GM19239 (cell line): ENCODE measurements at regions not wholly inside any gene's neighbourhood (a gene's known extent, or its start where the extent isn't known, plus 50 kb on each side); places are given as distances from the start of the nearest gene placed in this dataset.

Source experiments
- DNase-seq: peaks from one replicate; pipeline ENCODE4 v3.0.0; 2011; ENCODE audit warnings: low spot score; ENCODE audit not compliant: insufficient read length
- FAIRE-seq: peaks from 2 replicates; lab custom pipeline; 2011; peaks lifted over from hg19 to GRCh38; lab: Jason Lieb, UNC

- DNase-seq (no peak), FAIRE-seq (no peak)
Observed at GRCh38 chr2:120424274-120424796, 78.4 kb downstream of the INHBB start.

GRCh38 chr2:120425014-120425413 is 79.1 kb downstream of the INHBB start:
- no peak for DNase-seq

DNA sequence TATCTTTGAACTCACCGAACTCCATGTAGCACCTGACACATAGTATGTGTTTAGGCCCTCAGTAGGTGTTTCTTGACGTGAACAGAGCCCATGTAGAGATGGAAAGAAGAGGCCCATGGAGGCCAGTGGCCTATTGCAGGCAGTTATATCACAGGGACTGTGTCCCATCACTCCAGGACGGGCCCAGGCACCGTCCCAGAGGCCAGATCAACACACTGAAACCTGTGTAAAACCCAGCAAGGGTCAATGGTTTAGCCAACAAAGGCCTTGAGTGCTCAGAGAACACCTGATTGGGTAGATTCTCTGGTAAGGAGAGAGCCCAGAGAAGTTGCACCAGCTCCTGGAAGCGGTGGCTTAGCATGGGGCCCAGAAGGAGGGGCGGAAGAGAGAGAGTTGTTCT is 82.8 kb downstream of the INHBB start:
- DNase-seq (no peak), FAIRE-seq (no peak)

More at GRCh38 chr2:120425014-120425413, 79.1 kb downstream of the INHBB start:
- FAIRE-seq = no peak

DNA sequence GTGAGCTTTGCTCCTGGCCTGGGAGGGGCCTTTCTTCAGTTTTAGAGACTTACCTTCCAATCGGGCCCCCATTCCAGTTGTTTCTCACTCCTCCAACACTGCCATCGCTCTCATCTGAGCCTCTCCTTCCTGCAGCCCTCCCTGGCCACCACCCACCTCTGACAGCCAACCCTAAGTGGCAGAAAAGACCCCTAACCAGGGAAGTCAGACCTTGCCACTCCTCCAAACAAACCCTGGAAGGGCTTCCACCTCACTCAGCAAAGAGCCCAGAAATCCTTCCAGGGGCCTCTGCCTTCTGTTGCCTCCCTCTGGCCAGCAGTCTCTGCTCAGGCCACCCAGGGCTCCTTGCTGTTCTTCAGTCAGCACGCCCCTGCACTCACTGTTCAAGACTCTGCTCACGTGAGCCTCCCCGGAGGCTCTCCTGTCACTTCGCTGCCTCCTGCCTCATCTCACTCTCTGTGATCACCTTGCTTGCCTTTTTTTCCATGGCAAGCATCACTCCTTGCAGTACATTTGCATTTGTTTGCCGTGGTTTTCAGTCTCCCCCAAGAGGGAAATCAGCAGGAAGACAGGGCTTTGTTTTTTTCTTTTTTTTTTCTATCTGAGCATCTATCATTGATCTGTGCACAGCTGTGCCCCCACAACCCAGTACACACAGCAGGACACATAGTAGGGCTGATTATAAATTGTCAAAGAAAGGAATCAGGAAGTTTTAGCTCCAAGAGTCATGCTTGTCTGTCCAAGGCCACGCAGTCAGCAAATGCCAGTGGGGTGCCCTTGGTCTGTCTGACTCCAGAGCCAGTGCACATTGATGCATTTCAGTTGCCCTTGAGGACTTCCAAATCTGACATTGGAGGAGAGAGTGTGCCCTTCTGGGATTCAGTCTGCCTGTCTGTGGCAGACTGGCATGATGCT is 83.9 kb downstream of the INHBB start:
- FAIRE-seq (no peak), DNase-seq (no peak)

- FAIRE-seq (no peak), DNase-seq (no peak)
Observed at GRCh38 chr2:120430501-120430830, 84.5 kb downstream of the INHBB start.

- no peak for DNase-seq
- FAIRE-seq = no peak
Observed at GRCh38 chr2:120430957-120431356, 85.0 kb downstream of the INHBB start.

DNA sequence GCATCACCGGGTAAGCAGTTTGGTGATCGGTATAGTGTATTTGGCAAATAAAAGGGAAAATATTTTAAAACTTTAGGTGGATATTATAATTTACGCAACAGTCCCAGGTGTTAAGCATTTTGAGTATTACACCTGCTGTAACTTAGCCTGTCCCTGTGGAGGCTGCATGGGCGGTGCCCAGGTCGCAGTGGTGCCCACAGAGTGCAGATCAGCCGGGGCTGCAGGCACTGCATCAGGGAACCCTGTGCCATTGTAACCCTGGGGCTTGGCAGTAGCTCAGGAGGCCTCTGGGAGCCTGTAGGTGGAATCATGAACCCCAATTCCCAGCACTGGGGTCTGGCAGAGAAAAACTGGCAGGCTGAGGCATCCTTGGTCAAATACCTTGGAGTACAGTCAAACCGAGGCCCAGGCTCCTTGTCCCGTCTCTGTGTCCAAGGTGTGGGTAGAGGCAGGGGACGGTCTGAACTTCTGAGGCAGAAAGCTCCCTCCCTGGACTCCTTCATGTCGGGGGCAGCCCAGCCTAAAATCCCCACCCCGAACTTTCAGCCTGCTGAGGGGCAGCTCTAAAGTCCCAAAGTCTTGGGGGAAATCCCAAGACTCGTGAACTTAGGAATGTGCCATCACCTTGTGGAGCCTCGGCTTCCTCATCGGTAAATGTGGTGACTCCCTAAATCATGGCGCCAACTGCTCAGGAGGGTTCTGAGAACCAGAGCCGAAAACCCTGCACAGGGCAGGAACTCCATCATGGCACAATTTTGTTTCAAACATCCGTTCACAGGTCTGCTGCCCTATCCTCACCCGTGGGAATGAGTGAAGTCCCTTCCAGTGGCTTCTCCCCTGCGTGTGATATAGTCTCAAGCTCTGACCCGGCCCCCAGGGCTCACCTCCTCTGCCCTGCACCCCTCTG is 85.7 kb downstream of the INHBB start:
- DNase-seq (no peak), FAIRE-seq (no peak)

- FAIRE-seq (no peak), DNase-seq (no peak)
Observed at GRCh38 chr2:120432293-120432975, 86.5 kb downstream of the INHBB start.

DNA sequence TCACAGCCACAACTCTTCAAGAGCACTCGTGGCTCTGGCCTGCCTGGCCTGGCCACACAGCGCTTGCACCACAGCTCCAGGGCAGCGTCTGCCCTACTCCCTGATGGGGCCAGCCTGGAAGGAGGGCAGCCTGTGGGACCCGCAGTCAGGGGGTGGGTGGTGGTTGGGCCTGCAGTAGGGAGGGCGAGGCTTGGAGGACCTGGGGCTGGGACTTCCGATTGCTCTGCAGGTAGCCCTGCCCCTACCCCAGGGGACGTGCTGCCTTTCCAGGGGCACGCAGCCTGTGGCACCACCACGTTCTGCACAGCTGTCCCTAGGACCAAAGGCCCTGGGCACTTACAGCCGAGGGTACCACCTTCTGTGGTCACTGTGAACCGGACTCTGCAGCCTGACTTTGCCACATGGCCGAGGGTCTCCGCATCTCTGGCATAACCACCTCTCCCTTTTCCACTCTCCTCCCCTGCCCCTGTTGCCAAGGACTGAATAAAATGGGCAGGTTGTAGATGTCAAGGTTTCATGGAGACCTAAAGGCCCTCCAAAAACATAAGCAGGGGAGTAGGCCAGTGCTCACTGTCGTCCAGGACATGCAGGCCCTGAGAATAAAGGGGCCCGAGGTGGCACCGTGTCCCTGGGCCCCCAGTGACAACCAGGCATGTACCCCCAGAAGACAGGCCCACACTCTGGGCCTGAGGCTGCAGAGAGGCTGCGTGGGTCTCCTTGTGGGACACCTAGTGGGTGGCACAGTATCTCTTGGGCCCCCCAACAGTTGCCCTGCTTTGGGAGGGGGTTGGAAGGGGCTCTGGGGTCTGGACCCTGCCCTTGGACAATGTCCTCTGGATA is 87.3 kb downstream of the INHBB start:
- DNase-seq (no peak), FAIRE-seq (no peak)

- DNase-seq (no peak), FAIRE-seq (no peak)
Observed at GRCh38 chr2:120433816-120434290, 87.9 kb downstream of the INHBB start.

GRCh38 chr2:120434492-120435308 is 88.8 kb downstream of the INHBB start:
- DNase-seq (no peak), FAIRE-seq (no peak)

- no peak for DNase-seq
- no peak for FAIRE-seq
Observed at GRCh38 chr2:120435671-120436459, 89.9 kb downstream of the INHBB start.

GRCh38 chr2:120436460-120436739 is 90.5 kb downstream of the INHBB start:
- DNase-seq = no peak
- no peak for FAIRE-seq

GRCh38 chr2:120436885-120437603 is 91.1 kb downstream of the INHBB start:
- FAIRE-seq (no peak), DNase-seq (peak; percentile 64)

GRCh38 chr2:120437604-120438000 is 91.7 kb downstream of the INHBB start:
- FAIRE-seq = no peak
- DNase-seq = no peak

DNA sequence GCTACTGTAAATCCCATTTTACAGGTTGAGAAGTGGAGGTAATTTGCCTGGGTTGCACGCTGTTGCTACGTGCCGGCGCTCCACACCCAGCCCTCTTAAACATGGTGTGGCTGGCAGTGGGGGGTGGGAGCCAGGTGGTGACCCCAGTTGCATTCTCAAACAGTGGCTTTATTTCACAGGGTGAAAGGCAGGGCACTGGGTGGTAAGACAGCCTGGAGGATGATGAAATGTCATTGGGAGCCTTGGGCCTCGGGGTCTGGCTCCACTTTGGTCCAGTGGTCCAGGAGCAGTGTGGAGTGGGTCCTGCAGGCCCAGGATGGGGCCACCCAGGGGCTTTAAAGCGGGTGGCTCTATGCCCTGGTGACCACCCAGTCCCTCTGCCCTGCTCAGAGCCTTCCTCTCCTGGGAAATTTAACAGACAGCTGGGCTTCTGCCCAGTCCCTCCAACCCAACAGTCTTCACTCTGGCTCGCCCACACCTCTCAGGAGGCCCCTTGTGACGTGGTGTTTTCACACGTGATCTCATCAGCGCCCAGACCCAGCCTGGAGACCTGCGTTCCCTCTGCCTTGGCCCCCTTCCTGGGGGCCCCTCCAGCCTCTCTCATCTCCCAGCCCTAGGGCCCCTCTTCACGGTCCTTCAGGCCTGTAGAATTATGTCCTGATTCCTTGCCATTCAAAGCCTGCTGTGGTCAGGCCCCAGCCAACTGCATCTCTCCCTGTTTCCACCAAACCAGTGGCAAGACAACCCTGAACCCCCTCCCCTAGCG is 92.5 kb downstream of the INHBB start:
- DNase-seq (no peak), FAIRE-seq (no peak)

DNA sequence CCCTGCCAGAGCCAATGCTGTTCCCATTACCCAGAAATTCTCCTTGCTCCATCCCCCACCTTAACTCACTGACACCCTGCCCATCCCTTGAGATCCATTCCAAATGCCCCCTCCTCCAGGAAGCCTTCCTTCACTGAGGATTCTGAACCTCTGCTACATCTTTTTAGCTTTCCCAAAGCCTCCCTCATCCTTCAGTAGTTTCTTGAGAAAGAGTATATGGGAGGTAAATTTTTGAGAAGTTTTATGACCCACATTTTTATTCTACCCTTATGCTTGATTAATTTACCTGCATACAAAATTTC is 93.1 kb downstream of the INHBB start:
- no peak for FAIRE-seq
- DNase-seq = no peak
